ENCODE measurements at regions not wholly inside any gene's neighbourhood (a gene's known extent, or its start where the extent isn't known, plus 50 kb on each side); places are given as distances from the start of the nearest gene placed in this dataset.

GRCh38 chrX:131779741-131780140, 235.9 kb downstream of the OR13H1 start:
- no peak for DNase-seq

DNA sequence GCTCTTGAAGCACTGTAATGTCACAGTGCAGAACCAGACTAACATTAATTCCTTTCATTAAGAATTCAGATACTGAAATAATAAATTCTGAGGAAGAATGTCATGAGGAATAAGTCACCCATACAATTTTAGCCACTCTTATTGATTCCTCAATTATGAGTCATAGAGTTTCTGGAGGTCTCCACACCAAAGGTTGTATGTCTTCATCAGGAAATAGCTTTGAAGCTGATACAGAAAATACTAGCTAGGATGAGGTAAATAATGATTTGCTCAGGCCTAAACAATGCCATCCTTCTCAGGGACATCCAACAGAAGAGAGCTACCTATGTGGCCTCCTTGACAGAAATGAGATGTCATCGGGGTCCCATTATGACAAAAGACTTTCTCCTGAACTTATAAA, 238.8 kb downstream of the OR13H1 start:
- DNase-seq = no peak

DNA sequence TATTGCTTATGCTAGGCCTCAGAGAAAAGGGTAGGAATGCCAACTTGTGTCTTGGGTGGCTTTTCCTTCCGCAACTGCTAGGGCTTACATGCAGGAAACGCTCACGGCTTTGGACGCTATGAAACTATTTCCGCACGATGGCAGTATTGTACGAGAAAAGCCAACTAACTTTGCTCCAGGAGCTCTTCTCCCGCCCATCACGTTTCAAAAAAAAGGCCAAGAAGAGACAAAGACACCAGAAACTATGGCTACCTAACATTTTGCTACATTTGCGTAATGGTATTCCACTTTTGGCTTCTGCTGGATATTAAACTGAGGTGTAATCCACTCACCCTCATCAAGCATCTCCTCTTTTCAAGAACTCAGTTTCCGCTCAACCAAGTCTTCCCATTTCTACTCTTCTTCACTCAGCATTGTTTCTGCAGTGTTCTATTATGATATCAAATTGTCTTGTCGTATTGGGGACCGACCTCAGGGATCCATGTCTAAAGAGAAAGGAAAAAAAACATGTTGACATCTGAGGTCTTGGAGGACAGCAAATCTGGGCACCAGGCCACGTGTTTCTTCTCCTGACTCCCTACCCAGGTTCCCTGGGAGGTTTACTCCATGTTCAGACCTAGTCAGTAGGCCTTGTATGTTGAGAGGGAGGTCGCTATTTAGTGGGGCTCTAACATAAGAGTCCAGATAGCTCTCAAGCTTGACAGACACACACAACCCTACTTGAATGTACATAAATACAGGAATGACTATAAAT, 239.4 kb upstream of the STK26 start:
- no peak for DNase-seq

GRCh38 chrX:131789664-131790063, 233.4 kb upstream of the STK26 start:
- DNase-seq = no peak

GRCh38 chrX:131791608-131792355, 231.3 kb upstream of the STK26 start:
- no peak for DNase-seq

- no peak for DNase-seq
Observed at GRCh38 chrX:131792356-131792749, 230.7 kb upstream of the STK26 start.

DNA sequence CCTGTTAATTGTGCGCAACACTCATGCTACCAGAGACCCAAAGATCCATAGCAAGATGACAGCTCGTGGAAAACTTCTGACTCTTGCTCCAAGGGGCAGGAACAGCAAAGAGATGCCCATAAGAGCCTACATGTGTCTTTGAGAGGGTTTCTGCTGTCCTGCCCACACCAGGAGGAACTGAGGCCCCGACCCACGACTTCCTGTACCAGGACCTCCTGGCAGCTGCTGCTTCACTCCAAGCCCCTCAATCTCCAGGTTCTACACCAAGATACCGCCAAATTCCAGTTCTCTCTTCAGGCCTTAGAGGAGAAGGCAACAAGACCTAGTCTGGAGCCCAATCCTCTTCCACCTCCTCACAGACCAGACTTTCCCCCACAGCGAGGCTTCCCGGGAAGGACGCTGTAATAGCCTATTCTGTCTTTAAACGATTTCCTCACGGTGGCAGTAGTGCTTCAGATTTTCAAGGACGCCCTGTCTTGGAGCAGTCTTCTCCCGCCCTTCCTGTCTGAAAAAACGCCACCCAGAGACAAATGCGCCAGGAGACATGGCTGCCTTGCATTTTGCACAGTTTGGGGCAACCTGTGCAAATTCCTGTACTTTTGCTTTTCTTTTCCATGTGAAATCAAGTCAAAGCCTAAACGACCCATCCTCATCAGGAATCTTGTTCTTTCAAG, 230.2 kb upstream of the STK26 start:
- DNase-seq = no peak

DNA sequence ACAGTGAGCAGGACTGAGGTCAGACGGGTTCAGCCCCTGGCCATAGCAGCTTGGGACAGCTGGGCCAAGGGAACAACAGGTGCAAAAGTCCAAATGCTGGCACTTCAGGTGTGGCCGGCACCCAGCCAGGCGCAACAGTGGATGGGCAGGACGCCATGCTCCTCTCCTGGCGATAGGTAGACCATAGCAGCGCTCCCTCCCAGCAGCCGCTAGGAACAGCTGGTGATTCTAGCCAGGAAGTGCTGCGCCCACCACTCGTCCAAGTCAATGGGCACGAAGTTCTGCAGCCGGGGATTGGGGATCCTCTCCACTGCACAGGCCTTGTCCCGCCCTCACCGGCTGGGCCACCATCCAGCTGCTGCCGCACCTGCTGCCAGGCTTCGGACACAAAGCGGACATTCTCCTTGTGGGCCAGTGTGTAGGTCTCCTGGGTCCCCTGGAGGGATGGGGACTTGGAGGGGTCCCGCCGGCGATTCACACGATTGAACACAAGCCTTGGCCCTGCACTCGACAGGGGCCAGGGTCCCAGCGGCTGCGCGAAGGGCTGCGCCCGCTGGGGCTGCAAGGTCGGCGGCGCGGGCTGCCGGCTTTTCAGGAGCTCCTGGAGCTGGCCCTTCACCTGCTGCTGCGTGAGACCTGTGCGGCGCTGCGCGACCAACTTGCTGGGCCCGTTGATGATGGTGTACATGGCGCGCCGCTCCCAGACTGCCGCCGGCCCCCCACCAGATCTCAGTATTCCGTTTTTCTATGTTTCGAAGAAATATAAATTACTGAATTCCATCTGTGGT, 227.5 kb upstream of the STK26 start:
- no peak for DNase-seq

DNA sequence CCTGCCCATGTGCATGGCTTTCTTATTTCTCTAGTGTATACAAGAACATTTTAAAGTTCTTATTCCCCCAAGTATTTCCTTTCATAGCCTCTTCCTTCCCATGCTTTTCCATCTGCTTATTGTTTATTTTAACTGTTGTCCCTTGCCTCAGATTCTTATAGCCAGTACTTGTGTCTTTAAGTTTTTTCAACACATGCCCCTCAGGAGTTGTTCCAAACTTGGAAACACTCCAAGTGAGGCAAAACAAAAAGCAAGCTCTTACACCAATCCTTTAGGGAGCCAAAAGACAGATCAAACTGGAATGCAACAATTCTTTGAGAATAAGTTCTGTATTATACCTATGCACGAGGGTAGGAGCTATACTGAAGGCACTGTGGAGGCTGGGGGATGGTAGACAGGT, 222.0 kb upstream of the STK26 start:
- DNase-seq = no peak

DNA sequence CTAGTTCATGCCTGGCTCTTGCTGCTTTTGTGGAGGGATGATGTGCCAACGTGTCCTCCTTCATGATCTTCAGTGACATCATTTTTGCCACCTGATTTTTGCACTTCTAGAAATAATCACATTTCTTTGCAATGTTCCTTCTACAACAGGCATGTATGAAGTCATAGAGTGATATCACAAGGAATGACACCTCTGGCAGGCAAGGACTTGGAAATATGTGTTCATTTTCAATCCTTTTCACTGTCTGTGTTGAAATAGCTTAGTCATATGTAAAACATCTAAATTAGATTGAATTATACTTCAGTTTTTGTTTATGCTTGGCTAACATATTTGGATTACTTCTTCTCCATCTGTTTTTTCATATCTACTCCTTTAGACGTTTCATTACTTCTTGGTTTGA, 221.2 kb upstream of the STK26 start:
- no peak for DNase-seq

DNA sequence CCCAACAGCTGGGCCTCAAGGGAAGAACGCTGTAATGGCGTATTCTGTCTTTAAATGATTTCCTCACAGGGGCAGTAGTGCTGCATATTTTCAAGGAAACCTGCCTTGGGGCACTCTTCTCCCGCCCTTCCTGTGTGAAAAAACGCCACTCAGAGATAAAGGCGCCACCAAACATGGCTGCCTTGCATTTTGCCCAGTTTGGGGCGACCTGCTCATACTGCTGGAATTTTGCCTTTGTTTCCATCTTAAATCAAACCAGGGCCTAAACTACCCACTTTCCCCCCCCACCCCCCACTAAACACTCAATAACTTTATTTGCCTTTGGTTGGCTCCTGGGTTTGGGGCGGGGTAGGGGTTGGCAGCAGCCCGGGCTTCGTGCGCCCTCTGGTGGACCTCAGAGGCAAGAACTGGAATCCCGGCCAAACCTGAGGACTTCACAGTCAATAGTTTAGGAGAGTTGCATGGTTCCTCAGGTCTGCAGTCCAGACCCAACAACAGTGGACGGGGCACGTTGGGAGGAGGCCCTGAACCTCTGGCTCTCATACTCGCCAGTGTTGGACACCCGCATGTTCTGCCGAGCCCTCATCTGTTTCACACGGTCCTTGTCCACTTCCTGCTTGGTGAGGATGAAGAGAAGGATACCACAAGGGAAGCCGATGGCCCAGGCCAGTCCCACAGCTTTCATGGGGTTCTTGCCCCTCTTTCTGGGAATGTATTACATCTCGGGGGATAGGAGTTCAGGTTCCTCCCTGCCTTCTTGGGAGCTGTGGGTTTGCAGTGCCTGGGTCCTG, 220.1 kb upstream of the STK26 start:
- DNase-seq = peak; percentile 22

DNA sequence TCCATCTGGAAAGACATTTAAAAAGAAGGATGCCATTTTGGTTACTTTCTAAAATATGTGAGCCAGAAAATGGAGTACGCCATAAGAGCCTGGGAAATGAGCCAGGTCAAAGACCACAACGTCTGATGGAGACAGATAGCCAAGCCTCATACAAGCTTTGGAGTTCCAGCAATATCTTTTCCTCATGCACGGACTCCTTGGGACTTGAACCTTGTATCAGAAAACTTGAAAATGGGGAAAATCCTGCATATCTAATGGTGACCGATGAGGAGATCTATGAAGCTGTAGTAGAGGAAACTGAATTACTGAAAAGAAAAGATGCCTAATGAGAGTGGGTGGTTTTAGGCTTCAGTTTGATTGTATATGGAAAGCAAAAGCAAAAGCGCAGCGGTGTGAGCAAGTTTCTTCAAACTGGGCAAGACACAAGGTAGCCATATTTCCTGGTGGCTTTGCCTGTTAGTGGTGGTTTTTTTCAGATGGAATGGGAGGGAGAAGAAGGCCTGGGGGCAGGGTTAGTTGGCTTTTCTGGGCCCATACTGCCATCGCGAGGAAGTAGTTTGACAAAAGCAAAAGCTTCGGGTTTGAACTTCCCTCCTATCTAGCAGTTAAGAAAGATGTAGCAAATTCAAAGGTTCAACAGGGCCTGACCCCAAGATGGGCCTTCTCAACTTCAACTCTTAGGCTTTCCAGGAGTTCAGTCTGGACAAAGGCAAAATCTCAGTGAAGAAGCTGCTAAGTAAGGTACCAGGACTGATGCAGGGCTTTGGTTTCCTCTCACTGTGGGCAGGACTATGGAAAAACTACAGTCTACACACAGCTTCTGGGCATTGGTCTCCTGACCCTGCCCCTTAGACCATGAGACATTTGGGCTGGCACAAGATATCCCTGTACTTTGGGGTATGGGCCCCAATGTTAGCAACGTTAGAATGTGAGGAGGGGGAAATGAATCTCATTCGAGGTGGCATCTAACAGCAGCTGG, 210.0 kb upstream of the STK26 start:
- DNase-seq = peak; percentile 58

GRCh38 chrX:131816551-131817136, 206.5 kb upstream of the STK26 start:
- DNase-seq = peak; percentile 53

GRCh38 chrX:131818297-131818936, 204.7 kb upstream of the STK26 start:
- no peak for DNase-seq

DNA sequence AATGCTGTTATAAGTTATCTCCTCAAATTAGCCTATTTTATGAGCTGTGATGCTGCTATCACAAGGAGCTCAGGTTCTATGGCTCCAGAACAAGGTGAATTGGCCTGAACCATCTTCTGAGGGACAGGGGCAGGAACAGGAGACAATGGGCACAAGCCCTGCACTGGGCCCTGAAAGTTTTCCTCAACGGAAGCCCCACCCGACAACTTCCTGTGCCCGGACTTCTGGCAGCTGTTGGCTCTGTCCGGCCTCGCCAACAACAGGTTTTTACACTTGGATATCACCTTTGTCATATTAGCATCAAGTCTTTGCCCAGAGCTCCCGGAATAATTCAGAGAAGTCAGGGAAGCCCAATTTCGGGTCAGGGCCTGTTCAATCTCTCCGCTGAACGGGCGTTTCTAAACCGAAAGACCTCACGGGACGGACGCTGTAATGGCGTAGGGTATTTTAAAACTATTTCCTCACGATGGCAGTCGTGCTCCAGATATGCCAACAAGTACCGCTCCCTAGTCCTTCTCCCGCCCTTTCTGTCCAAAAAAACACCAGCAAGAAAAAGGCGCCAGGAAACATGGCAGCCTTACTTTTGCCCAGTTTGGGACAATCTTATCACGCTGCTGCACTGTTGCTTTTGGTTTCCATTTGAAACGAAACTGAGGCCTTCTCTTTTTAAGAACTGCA, 201.0 kb upstream of the STK26 start:
- no peak for DNase-seq

- no peak for DNase-seq
Observed at GRCh38 chrX:131826572-131826971, 196.5 kb upstream of the STK26 start.

DNA sequence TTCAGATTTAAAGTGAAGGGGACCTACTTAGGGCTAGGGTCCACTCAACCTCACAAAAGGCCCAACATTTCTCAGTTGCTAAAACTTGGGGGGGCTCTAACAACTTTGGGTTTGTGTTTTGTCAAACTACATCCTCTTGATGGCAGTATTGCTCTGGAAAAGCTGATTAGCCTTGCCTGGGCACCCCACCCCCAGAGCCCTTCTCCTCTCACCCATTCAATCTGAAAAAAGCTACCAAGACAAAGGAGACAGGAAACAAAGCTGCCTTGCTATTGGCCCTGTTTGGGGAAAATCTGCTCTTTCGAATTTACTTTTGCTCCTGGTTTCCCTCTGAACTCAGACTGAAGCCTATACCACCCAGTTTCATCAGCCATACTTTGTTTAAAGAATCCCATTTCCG, 195.2 kb upstream of the STK26 start:
- DNase-seq = peak; percentile 56

DNA sequence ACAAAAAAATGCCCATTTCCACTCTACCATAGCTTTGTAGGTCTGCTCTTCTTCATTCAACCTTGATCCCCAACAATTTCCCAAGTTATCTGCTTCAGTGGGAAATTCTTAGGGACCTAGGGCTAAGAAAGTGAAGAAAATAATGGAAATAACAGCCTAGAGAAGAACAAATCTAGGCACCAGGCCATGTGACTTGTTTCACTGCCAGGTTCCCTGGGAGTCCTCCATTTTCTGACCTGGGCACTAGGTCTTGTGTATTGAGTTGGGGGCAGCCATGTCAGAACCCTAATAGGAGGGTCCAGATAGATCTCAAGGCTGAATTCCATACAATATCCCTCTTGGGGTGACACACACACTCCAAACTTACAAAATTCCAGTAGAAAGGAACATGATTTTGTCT, 194.6 kb upstream of the STK26 start:
- no peak for DNase-seq

DNA sequence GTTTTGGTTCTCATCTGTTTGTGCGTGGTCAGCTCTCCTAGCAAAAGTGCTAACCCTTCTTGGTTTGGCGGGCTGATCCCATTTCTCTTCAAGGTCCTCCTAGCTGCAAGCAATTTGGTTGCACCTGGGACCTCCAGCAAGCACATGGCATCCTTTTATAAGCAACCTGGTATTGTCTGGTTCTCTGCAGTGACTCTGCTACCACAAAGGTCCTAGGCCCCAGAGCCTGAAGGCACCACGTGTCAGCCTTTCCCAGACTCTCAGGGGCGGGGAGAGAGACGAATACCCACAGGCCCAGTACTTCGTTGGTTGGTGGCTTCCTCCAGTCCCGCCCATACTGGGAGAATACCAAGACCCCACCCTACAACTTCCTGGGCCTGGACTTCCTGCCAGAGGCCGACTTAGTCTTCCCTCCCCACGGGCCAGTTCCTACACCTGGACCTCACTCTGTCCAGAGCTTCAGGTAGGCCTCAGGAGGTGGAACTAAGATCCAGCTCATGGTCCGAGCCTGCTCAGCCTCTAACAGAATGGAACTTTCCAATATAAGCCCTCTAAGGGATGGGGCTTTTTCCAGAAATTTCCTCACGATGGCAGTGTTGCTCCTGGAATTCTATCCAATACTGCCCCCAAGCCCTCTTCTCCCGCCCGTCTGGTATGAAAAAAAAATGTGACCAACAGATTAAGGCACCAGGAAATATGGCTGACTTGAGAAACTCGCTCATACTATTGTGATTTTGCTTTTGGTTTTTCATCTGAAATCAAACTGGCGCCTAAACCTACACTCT, 192.5 kb upstream of the STK26 start:
- DNase-seq = peak; percentile 72

Measured in stimulated activated CD4-positive, alpha-beta T cell treated with anti-CD3 and anti-CD28 coated beads, Interleukin-1b, Interleukin-23, amount 100 ng/mL, for 48 hours (primary cell).